Mesothelial cell of epicardium (in vitro differentiated cells): ENCODE measurements at regions not wholly inside any gene's neighbourhood (a gene's known extent, or its start where the extent isn't known, plus 50 kb on each side); places are given as distances from the start of the nearest gene placed in this dataset.

ENCODE experiments used
- DNase-seq, 2 experiments: peaks; one replicate each; pipeline ENCODE4 v3.0.0; 2021; ENCODE audit warnings: low spot score in 2 of 2; ENCODE audit not compliant: unreplicated experiment in 2 of 2
- H3K27ac Mint-ChIP-seq: 2 replicates; pipeline ENCODE4 v1.8.0; 2021; ENCODE audit warnings: mixed read lengths
- H3K27me3 Mint-ChIP-seq: 2 replicates; pipeline ENCODE4 v1.8.0; 2021; ENCODE audit warnings: low read depth, mixed read lengths
- H3K36me3 Mint-ChIP-seq: 2 replicates; pipeline ENCODE4 v1.8.0; 2021; ENCODE audit warnings: mixed read lengths
- H3K4me1 Mint-ChIP-seq: 2 replicates; pipeline ENCODE4 v1.8.0; 2021; ENCODE audit warnings: mixed read lengths
- H3K4me3 Mint-ChIP-seq: 2 replicates; pipeline ENCODE4 v1.8.0; 2021; ENCODE audit warnings: mild to moderate bottlenecking, moderate library complexity, mixed read lengths
- H3K9me3 Mint-ChIP-seq: 2 replicates; pipeline ENCODE4 v1.8.0; 2021; ENCODE audit warnings: mixed read lengths
- TF ChIP-seq, protein P1 (sequence below): fragments of 200-600 bp; sonication (generic); IDR thresholded peaks from one replicate; pipeline ENCODE4 v1.5.0; 2021; ENCODE audit warnings: antibody characterized with exemption; ENCODE audit not compliant: unreplicated experiment

DNA sequence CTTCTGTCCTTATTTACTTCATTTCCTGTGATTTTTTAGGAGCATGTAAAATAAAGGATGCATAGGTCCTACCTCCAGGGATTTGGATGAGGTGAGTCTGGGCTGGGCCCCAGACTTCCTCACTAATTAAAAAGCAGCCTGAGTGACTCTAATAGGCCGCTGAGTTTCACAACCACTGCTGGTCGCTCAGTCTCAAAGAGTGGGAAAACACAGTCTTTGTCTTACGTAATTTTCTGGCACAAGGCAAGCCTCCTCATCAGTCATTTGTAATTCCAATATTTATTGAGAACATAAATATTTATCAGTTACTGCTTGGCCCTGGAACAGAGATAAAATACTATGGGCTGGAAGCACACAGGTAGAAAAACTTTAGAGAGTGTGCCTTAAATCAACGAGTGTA lies 195.4 kb upstream of the RUNX1 start:
- H3K4me3 Mint-ChIP-seq: no peak overlapping the region
- peaks cover 4% of the 10 kb centered on the region for H3K9me3 Mint-ChIP-seq
- H3K27ac Mint-ChIP-seq: peak overlapping the region; percentile 68
- DNase-seq: no peak
- TF ChIP-seq, protein P1, sequence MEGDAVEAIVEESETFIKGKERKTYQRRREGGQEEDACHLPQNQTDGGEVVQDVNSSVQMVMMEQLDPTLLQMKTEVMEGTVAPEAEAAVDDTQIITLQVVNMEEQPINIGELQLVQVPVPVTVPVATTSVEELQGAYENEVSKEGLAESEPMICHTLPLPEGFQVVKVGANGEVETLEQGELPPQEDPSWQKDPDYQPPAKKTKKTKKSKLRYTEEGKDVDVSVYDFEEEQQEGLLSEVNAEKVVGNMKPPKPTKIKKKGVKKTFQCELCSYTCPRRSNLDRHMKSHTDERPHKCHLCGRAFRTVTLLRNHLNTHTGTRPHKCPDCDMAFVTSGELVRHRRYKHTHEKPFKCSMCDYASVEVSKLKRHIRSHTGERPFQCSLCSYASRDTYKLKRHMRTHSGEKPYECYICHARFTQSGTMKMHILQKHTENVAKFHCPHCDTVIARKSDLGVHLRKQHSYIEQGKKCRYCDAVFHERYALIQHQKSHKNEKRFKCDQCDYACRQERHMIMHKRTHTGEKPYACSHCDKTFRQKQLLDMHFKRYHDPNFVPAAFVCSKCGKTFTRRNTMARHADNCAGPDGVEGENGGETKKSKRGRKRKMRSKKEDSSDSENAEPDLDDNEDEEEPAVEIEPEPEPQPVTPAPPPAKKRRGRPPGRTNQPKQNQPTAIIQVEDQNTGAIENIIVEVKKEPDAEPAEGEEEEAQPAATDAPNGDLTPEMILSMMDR: no peak
- H3K27me3 Mint-ChIP-seq: no peaks in the 10 kb centered on the region
- H3K4me1 Mint-ChIP-seq: peaks cover 8% of the 10 kb centered on the region
- H3K36me3 Mint-ChIP-seq: no peaks in the 10 kb centered on the region

DNA sequence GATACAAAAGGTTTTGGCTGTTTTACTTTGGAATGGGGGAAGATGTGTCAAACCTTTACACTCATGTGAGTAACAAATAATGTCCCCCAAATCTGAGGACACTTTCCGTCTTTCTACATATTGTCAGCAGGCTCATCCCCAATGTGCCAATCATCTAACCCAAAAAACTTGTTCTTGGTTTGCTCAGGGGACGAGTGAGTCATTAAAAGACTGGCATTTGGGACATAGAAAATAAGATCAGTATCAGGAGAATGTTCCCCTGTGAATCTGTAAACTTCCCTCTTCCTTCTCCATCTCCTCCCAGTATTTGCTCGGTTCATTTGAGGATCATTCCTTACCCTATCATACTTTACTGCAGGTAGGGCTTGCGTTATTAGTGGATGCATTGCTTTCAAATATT lies 194.1 kb upstream of the RUNX1 start:
- Mint-ChIP-seq H3K4me1 (peaks cover 5% of the 10 kb centered on the region), H3K9me3 (no peaks in the 10 kb centered on the region), H3K36me3 (no peaks in the 10 kb centered on the region), H3K27ac (no peak overlapping the region), H3K27me3 (no peaks in the 10 kb centered on the region), H3K4me3 (no peak overlapping the region)
- no peak for DNase-seq
- TF ChIP-seq, protein P1: no peak

DNA sequence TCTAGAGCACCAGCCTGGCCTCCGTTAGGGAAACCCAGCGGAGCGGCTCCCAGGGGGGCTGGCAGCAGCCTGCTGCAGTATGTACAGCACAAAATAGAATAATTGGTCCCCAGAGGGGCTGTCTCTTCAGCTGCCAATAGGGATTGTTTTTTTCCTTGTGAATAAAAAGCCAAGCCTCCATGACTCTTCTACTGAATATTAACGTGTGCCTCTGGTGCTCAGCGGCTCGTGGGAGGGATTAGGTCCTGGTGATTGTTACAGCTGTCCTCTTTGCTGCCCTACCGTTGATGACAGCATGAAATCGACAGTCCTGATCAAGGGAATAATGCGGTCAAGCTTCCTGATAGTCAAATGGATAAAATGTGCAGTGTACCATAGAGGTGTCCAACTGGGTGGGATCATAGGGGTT lies 190.7 kb upstream of the RUNX1 start:
- Mint-ChIP-seq H3K4me3 (no peak overlapping the region), H3K27ac (no peak overlapping the region)

DNA sequence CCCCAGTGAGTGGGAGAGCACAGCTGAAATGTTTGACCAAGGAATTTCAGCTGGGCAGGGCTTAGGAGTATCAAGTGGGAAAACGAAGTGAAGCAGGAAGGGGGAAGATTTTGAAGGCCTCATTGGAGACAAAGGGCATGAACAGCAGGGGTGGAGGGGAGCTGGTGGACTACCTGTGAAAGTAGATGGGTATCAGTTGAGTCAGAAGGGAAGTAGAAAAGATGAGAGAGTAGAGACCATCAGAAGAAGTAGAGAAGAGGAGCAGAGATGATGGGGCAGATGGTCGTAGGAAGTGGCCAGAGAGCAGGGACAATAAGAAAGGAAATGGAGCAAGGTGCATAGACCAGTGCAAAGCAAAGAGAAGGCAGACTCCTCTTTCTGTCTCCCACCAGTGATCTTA lies 189.0 kb upstream of the RUNX1 start:
- H3K4me3 Mint-ChIP-seq: no peak overlapping the region
- peaks cover 3% of the 10 kb centered on the region for H3K4me1 Mint-ChIP-seq
- H3K27ac Mint-ChIP-seq: no peak overlapping the region
- DNase-seq: no peak
- peaks cover 10% of the 10 kb centered on the region for H3K9me3 Mint-ChIP-seq
- no peaks in the 10 kb centered on the region for H3K36me3 Mint-ChIP-seq
- TF ChIP-seq, protein P1: no peak
- H3K27me3 Mint-ChIP-seq: no peaks in the 10 kb centered on the region

More for the DNA sequence above, 190.7 kb upstream of the RUNX1 start:
- Mint-ChIP-seq H3K27me3 (no peaks in the 10 kb centered on the region), H3K36me3 (no peaks in the 10 kb centered on the region), H3K9me3 (peaks cover 10% of the 10 kb centered on the region), H3K4me1 (peaks cover 5% of the 10 kb centered on the region)
- no peak for DNase-seq
- TF ChIP-seq, protein P1: no peak

DNA sequence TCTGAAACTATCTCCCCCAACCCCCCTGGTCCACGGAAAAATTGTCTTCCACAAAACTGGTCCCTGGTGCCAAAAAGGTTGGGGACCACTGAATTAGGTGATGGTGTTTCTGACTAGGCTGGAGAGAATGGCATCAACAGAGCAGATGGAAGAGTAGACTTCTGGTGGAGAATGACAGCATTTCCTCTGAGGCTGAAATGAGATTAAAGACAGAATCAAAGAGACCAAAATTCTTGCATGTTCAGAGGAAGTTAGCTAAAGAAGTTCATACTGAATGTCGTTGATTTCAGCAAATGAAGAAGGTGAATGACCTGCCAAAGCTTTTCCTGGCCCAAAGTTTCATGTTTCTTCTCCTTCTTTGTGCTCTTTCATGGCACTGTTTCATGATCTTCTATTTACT lies 188.2 kb upstream of the RUNX1 start:
- H3K4me3 Mint-ChIP-seq: no peak overlapping the region
- no peaks in the 10 kb centered on the region for H3K27me3 Mint-ChIP-seq
- no peaks in the 10 kb centered on the region for H3K36me3 Mint-ChIP-seq

More for the DNA sequence above, 188.2 kb upstream of the RUNX1 start:
- no peak for DNase-seq
- H3K4me1 Mint-ChIP-seq: peaks cover 7% of the 10 kb centered on the region
- H3K9me3 Mint-ChIP-seq: peaks cover 10% of the 10 kb centered on the region
- H3K27ac Mint-ChIP-seq: no peak overlapping the region
- TF ChIP-seq, protein P1: no peak
